Hematopoietic multipotent progenitor cell treated with erythropoietin and hydrocortisone succinate and interleukin-3 and kit ligand, for 8 days (in vitro differentiated cells): ENCODE measurements at regions not wholly inside any gene's neighbourhood (a gene's known extent, or its start where the extent isn't known, plus 50 kb on each side); places are given as distances from the start of the nearest gene placed in this dataset.

ENCODE experiments used
- DNase-seq: peaks from one replicate; pipeline ENCODE4 v3.0.0-alpha.2; 2015

DNA sequence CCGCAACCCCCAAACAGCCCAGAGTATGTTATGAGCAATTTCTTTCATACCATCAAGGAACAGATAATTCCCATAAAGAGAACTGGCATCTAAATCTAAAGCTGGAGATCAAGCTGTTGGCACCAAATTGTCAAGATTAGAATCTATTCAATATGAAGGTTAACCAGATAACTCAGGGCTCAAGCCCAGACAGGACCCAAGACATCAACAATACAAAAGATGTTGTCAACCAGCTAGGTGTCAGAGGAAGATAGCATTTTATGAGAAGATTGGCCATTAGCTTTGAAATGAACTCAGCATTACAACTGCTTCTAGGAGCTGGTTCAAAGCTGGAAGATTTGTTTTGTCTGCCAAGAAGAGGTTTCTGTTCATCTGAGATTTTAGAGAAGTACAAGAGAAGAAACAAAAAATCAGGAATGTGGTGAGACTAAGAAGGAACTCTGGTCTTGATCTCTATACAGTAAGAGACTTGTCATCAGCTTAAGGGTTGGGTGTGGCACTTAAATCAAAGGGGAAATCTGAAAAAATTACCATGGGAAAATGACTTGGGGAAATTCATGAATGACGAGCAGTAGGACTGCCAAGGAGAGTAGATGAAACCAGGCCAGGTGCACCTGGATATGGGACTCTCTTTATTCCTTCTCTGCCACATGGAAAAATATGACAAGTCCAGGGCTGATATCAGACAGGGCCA lies 64.2 kb upstream of the COX10 start:
- DNase-seq: no peak

- DNase-seq: no peak
Measured at GRCh38 chr17:14006249-14006942, 62.9 kb upstream of the COX10 start.

GRCh38 chr17:14007951-14008350 lies 61.4 kb upstream of the COX10 start:
- no peak for DNase-seq

DNA sequence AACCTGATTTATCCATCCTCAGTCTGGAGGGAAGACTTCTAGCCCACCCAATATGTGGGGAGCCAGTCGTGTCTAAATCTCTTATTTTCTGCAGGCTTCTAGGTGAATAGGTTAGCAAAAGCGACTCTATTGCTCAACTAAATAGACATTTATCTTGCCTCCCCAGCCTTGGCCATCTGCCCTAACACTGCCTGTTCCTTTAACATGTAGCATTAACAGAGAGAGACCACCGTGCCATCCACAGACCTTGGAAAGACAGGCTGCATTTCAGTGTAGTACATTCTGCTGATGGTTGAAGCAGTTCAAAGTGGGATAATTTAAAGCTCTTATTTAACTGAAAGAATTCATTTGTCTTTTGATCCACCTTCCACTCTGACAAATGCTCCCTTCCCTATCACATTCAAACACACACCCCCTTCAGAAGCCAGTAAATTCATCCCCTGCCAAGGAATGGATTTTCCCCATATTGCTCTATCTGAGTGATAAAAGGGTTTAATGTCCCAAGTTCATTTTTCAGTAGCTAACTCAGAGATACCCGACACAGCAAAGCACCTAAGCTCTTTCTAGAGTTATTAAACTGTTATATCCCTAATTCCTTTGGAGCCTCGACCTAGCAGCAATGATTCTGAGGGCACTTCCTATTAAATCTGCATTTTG lies 58.1 kb upstream of the COX10 start:
- no peak for DNase-seq

DNA sequence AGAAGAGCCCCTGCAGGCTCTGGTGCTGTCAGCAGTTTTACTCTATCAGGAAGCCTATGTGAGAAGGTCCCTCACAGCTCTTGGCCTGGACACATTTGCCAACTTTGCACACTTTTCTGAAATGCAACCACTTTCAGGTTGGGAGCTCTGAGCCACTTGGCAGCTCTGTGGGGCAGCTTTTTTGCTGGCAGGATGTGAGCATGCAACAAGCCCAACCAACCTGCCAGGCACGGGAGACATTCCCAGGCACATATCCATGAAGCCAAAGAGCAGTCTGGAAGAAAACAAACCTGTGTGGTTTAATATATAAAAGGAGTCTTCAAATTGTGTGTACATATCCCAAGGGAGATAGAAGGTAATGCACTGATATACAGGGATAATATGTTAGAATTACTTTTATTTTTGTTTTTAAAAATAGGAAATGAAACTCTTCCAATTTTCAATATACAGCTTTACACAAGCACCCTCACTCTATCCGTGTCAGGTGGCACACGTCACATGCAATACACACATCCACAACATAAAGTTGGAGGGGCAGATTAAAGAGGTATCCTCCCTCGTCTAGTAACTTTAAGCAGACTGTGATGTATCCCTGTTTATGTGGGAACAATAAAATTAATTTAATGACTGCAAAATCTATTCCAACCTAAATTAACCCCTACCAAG lies 57.4 kb upstream of the COX10 start:
- DNase-seq: no peak

DNA sequence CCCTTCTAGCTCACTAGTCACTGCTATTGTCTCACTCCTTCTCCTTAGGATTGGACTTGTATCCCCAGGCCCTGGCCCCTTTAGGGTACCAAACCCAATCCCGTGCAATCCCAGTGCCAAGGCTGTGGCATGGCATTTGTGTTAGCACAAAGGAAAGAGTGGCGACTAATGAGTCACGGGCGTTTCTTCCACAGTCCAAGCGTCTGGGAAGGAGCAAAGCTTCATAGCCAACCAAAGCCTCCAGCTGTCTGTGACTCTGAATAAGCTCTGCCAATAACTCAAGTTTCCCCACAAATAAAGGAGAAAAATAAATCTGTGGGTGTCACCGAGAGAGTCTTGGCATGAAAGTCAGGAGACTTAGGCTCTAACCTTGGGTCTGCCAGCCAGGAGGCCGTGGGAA lies 54.6 kb upstream of the COX10 start:
- no peak for DNase-seq

GRCh38 chr17:14015271-14015670 lies 54.0 kb upstream of the COX10 start:
- no peak for DNase-seq

GRCh38 chr17:14016858-14017257 lies 52.4 kb upstream of the COX10 start:
- DNase-seq: no peak

GRCh38 chr17:14019186-14019956 lies 49.9 kb upstream of the COX10 start:
- no peak for DNase-seq
